ENCODE measurements at regions not wholly inside any gene's neighbourhood (a gene's known extent, or its start where the extent isn't known, plus 50 kb on each side); places are given as distances from the start of the nearest gene placed in this dataset.

- Histone ChIP-seq H4K91ac (ENCODE audit: insufficient read length, low read depth, low read length) (no peak overlapping the region), H3K79me2 (ENCODE audit: insufficient read depth, low read length) (no peaks in the 10 kb centered on the region), H2AK5ac (ENCODE audit: insufficient read length, low read length) (no peak overlapping the region), H3K23ac (ENCODE audit: insufficient read length, low read depth, low read length) (no peak overlapping the region), H3K56ac (ENCODE audit: insufficient read length, low read depth, low read length) (no peak overlapping the region), H4K5ac (ENCODE audit: insufficient read length, low read depth, low read length) (no peak overlapping the region), H3K9ac (ENCODE audit: extremely low read depth, insufficient read length, low read length) (no peak overlapping the region), H2BK5ac (ENCODE audit: insufficient read length, low read length) (no peak overlapping the region), H3K27ac (ENCODE audit: insufficient read length, low read depth, low read length) (no peak overlapping the region), H3K18ac (ENCODE audit: insufficient read length, low read depth, low read length) (no peak overlapping the region), H2AFZ (ENCODE audit: low read length) (no peak overlapping the region), H3T11ph (ENCODE audit: low read length) (no peak overlapping the region), H3K23me2 (ENCODE audit: insufficient read length, low read depth, low read length, poor library complexity, severe bottlenecking) (no peaks in the 10 kb centered on the region), H2BK120ac (ENCODE audit: low read depth, low read length, poor library complexity, severe bottlenecking) (no peak overlapping the region), H3K14ac (ENCODE audit: insufficient read depth, low read length) (no peak overlapping the region), H2BK20ac (ENCODE audit: low read depth, low read length, poor library complexity, severe bottlenecking) (no peak overlapping the region), H4K8ac (replicated peaks; ENCODE audit: insufficient read length, low read depth, low read length) (no peak overlapping the region), H3K79me1 (ENCODE audit: insufficient read depth, low read depth, low read length, poor library complexity, severe bottlenecking) (no peaks in the 10 kb centered on the region), H3K27me3 (ENCODE audit: insufficient read depth, low read length) (no peaks in the 10 kb centered on the region), H2BK12ac (ENCODE audit: insufficient read length, low read depth, low read length) (no peak overlapping the region), H3K4me2 (ENCODE audit: insufficient read depth, insufficient read length, low read length) (no peak overlapping the region), H2BK15ac (ENCODE audit: low read depth, low read length) (no peak overlapping the region), H3K4me1 (ENCODE audit: insufficient read depth, low read length) (no peaks in the 10 kb centered on the region), H3K9me3 (ENCODE audit: control insufficient read depth, low read depth, low read length) (no peaks in the 10 kb centered on the region), H4K20me1 (ENCODE audit: control insufficient read depth, insufficient read depth, insufficient read length) (no peaks in the 10 kb centered on the region), H3K4ac (ENCODE audit: low read depth, low read length) (no peak overlapping the region)
- H3K9me3 Mint-ChIP-seq: no peaks in the 10 kb centered on the region
- H3K27ac Mint-ChIP-seq: no peak overlapping the region
- H3K27me3 Mint-ChIP-seq (ENCODE audit: low read depth): no peaks in the 10 kb centered on the region
- no CpG with 5 or more reads among the region's 2 CpGs for WGBS (ENCODE audit: extremely low coverage, insufficient read length, low lambda C conversion rate)
- no peak for DNase-seq
- peaks cover 0 to 3% of the 10 kb centered on the region in 2 experiments; a peak in 1 of 4 replicates for H3K4me1 Mint-ChIP-seq
- TF ChIP-seq CTCF (conservative IDR thresholded peaks at IDR 0.05): no peak
- H3K4me3 Mint-ChIP-seq: no peak overlapping the region
- H3K36me3 Mint-ChIP-seq (ENCODE audit: insufficient read depth in 1 of 3, low read depth in 3 of 3): no peaks in the 10 kb centered on the region
Measured at GRCh38 chr12:59168647-59169046, 248.3 kb upstream of the LRIG3 start.
